ENCODE measurements at regions not wholly inside any gene's neighbourhood (a gene's known extent, or its start where the extent isn't known, plus 50 kb on each side); places are given as distances from the start of the nearest gene placed in this dataset.
A peak's percentile ranks its signal among the peaks of the same experiment; 100 is the strongest.

GRCh38 chr20:60210779-60211617, 252.8 kb downstream of the CDH26 start:
- H2BK12ac ChIP-seq (ENCODE audit: low read length): no peak overlapping the region
- H3K4me1 ChIP-seq (ENCODE audit: control insufficient read depth in 1 of 2, insufficient read depth in 2 of 2, low read length in 2 of 2): no peaks in the 10 kb centered on the region
- WGBS (ENCODE audit: extremely low coverage, insufficient coverage, insufficient read length): no CpG with 5 or more reads among the region's 25 CpGs
- no peaks in the 10 kb centered on the region for H3K36me3 ChIP-seq (ENCODE audit: control insufficient read depth in 1 of 2, insufficient read depth in 2 of 2, low read length in 2 of 2)
- H3K27me3 ChIP-seq (ENCODE audit: insufficient read depth, low read length): no peaks in the 10 kb centered on the region
- H4K91ac ChIP-seq (ENCODE audit: low read depth, low read length): no peak overlapping the region
- no peak overlapping the region for H3K9ac ChIP-seq (ENCODE audit: low read length)
- no peak overlapping the region for H3K4me3 ChIP-seq (ENCODE audit: low read depth, low read length)
- H3K4ac ChIP-seq (ENCODE audit: low read depth, low read length): no peak overlapping the region
- H4K12ac ChIP-seq (ENCODE audit: low read depth, low read length): no peak overlapping the region
- H2AFZ ChIP-seq (ENCODE audit: insufficient read depth, low read length, poor library complexity): no peak overlapping the region
- H2AK5ac ChIP-seq (ENCODE audit: low read length): no peak overlapping the region
- no peaks in the 10 kb centered on the region for H3K79me2 ChIP-seq (ENCODE audit: control insufficient read depth, insufficient read depth, low read length, poor library complexity)
- no peak overlapping the region for H2BK120ac ChIP-seq (ENCODE audit: insufficient read depth, low read length, poor library complexity)
- no peak overlapping the region for H3K14ac ChIP-seq (ENCODE audit: low read length)
- H3K4me2 ChIP-seq (ENCODE audit: low read length): no peak overlapping the region
- no peak overlapping the region for H3K27ac ChIP-seq (ENCODE audit: low read depth, low read length)
- H3K23ac ChIP-seq (ENCODE audit: low read length): no peak overlapping the region
- H3K9me3 ChIP-seq (ENCODE audit: insufficient read depth, low read depth, low read length): peaks cover 2% of the 10 kb centered on the region
- DNase-seq: peak; percentile 50 to 78
- H3K79me1 ChIP-seq (ENCODE audit: low read length): no peaks in the 10 kb centered on the region
- no peak overlapping the region for H4K8ac ChIP-seq (ENCODE audit: low read depth, low read length)
- no peak overlapping the region for H3K18ac ChIP-seq (ENCODE audit: low read length)
- no peak overlapping the region for H2BK5ac ChIP-seq (ENCODE audit: low read depth, low read length, poor library complexity)

- no peak overlapping the region for H2AK5ac ChIP-seq (ENCODE audit: low read length)
- H3K18ac ChIP-seq (ENCODE audit: low read length): no peak overlapping the region
- no peaks in the 10 kb centered on the region for H3K79me1 ChIP-seq (ENCODE audit: low read length)
- no peak overlapping the region for H4K12ac ChIP-seq (ENCODE audit: low read depth, low read length)
- H2BK5ac ChIP-seq (ENCODE audit: low read depth, low read length, poor library complexity): no peak overlapping the region
- H3K27ac ChIP-seq (ENCODE audit: low read depth, low read length): no peak overlapping the region
- no peak overlapping the region for H3K4ac ChIP-seq (ENCODE audit: low read depth, low read length)
- H3K23ac ChIP-seq (ENCODE audit: low read length): no peak overlapping the region
- no peak overlapping the region for H3K14ac ChIP-seq (ENCODE audit: low read length)
- no peaks in the 10 kb centered on the region for H3K27me3 ChIP-seq (ENCODE audit: insufficient read depth, low read length)
- no peak overlapping the region for H2BK12ac ChIP-seq (ENCODE audit: low read length)
- H3K9ac ChIP-seq (ENCODE audit: low read length): no peak overlapping the region
- H2BK120ac ChIP-seq (ENCODE audit: insufficient read depth, low read length, poor library complexity): no peak overlapping the region
- no peak overlapping the region for H2AFZ ChIP-seq (ENCODE audit: insufficient read depth, low read length, poor library complexity)
- H3K36me3 ChIP-seq (ENCODE audit: control insufficient read depth in 1 of 2, insufficient read depth in 2 of 2, low read length in 2 of 2): no peaks in the 10 kb centered on the region
- no peak for DNase-seq
- H3K4me3 ChIP-seq (ENCODE audit: low read depth, low read length): no peak overlapping the region
- H3K9me3 ChIP-seq (ENCODE audit: insufficient read depth, low read depth, low read length): peaks cover 2% of the 10 kb centered on the region
- no peak overlapping the region for H4K91ac ChIP-seq (ENCODE audit: low read depth, low read length)
- WGBS (ENCODE audit: extremely low coverage, insufficient coverage, insufficient read length): no CpG with 5 or more reads among the region's 18 CpGs
- H4K8ac ChIP-seq (ENCODE audit: low read depth, low read length): no peak overlapping the region
- no peak overlapping the region for H3K4me2 ChIP-seq (ENCODE audit: low read length)
- H3K79me2 ChIP-seq (ENCODE audit: control insufficient read depth, insufficient read depth, low read length, poor library complexity): no peaks in the 10 kb centered on the region
- no peaks in the 10 kb centered on the region for H3K4me1 ChIP-seq (ENCODE audit: control insufficient read depth in 1 of 2, insufficient read depth in 2 of 2, low read length in 2 of 2)
Measured at GRCh38 chr20:60211618-60212463, 253.6 kb downstream of the CDH26 start.

GRCh38 chr20:60212695-60213094, 254.5 kb downstream of the CDH26 start:
- Histone ChIP-seq H2BK120ac (ENCODE audit: insufficient read depth, low read length, poor library complexity) (no peak overlapping the region), H2AFZ (ENCODE audit: insufficient read depth, low read length, poor library complexity) (no peak overlapping the region), H3K36me3 (ENCODE audit: control insufficient read depth in 1 of 2, insufficient read depth in 2 of 2, low read length in 2 of 2) (no peaks in the 10 kb centered on the region), H2BK5ac (ENCODE audit: low read depth, low read length, poor library complexity) (no peak overlapping the region), H3K4me2 (ENCODE audit: low read length) (no peak overlapping the region), H2BK12ac (ENCODE audit: low read length) (no peak overlapping the region), H4K8ac (ENCODE audit: low read depth, low read length) (no peak overlapping the region), H4K12ac (ENCODE audit: low read depth, low read length) (no peak overlapping the region), H3K23ac (ENCODE audit: low read length) (no peak overlapping the region), H3K27me3 (ENCODE audit: insufficient read depth, low read length) (no peaks in the 10 kb centered on the region), H3K4me3 (ENCODE audit: low read depth, low read length) (no peak overlapping the region), H3K4ac (ENCODE audit: low read depth, low read length) (no peak overlapping the region), H3K79me2 (ENCODE audit: control insufficient read depth, insufficient read depth, low read length, poor library complexity) (no peaks in the 10 kb centered on the region), H3K9ac (ENCODE audit: low read length) (no peak overlapping the region), H3K27ac (ENCODE audit: low read depth, low read length) (no peak overlapping the region), H3K79me1 (ENCODE audit: low read length) (no peaks in the 10 kb centered on the region), H3K4me1 (ENCODE audit: control insufficient read depth in 1 of 2, insufficient read depth in 2 of 2, low read length in 2 of 2) (no peaks in the 10 kb centered on the region), H3K14ac (ENCODE audit: low read length) (no peak overlapping the region), H3K9me3 (ENCODE audit: insufficient read depth, low read depth, low read length) (peaks cover 2% of the 10 kb centered on the region), H4K91ac (ENCODE audit: low read depth, low read length) (no peak overlapping the region), H2AK5ac (ENCODE audit: low read length) (no peak overlapping the region), H3K18ac (ENCODE audit: low read length) (no peak overlapping the region)
- no peak for DNase-seq
- no CpG with 5 or more reads among the region's 3 CpGs for WGBS (ENCODE audit: extremely low coverage, insufficient coverage, insufficient read length)

GRCh38 chr20:60213126-60213893, 255.1 kb downstream of the CDH26 start:
- no peak overlapping the region for H3K23ac ChIP-seq (ENCODE audit: low read length)
- H4K8ac ChIP-seq (ENCODE audit: low read depth, low read length): no peak overlapping the region
- no peak overlapping the region for H3K4me2 ChIP-seq (ENCODE audit: low read length)
- H3K4me1 ChIP-seq (ENCODE audit: control insufficient read depth in 1 of 2, insufficient read depth in 2 of 2, low read length in 2 of 2): no peaks in the 10 kb centered on the region
- WGBS (ENCODE audit: extremely low coverage, insufficient coverage, insufficient read length): no CpG with 5 or more reads among the region's 14 CpGs
- no peak overlapping the region for H2BK120ac ChIP-seq (ENCODE audit: insufficient read depth, low read length, poor library complexity)
- no peaks in the 10 kb centered on the region for H3K79me1 ChIP-seq (ENCODE audit: low read length)
- H3K14ac ChIP-seq (ENCODE audit: low read length): no peak overlapping the region
- H4K12ac ChIP-seq (ENCODE audit: low read depth, low read length): no peak overlapping the region
- H3K27ac ChIP-seq (ENCODE audit: low read depth, low read length): no peak overlapping the region
- no peak overlapping the region for H2AK5ac ChIP-seq (ENCODE audit: low read length)
- no peak overlapping the region for H2AFZ ChIP-seq (ENCODE audit: insufficient read depth, low read length, poor library complexity)
- no peaks in the 10 kb centered on the region for H3K27me3 ChIP-seq (ENCODE audit: insufficient read depth, low read length)
- no peak overlapping the region for H2BK12ac ChIP-seq (ENCODE audit: low read length)
- no peak overlapping the region for H2BK5ac ChIP-seq (ENCODE audit: low read depth, low read length, poor library complexity)
- no peaks in the 10 kb centered on the region for H3K36me3 ChIP-seq (ENCODE audit: control insufficient read depth in 1 of 2, insufficient read depth in 2 of 2, low read length in 2 of 2)
- no peak overlapping the region for H3K9ac ChIP-seq (ENCODE audit: low read length)
- no peaks in the 10 kb centered on the region for H3K79me2 ChIP-seq (ENCODE audit: control insufficient read depth, insufficient read depth, low read length, poor library complexity)
- no peak for DNase-seq
- H4K91ac ChIP-seq (ENCODE audit: low read depth, low read length): no peak overlapping the region
- peaks cover 2% of the 10 kb centered on the region for H3K9me3 ChIP-seq (ENCODE audit: insufficient read depth, low read depth, low read length)
- H3K4me3 ChIP-seq (ENCODE audit: low read depth, low read length): no peak overlapping the region
- no peak overlapping the region for H3K4ac ChIP-seq (ENCODE audit: low read depth, low read length)
- H3K18ac ChIP-seq (ENCODE audit: low read length): no peak overlapping the region
